ENCODE measurements at regions not wholly inside any gene's neighbourhood (a gene's known extent, or its start where the extent isn't known, plus 50 kb on each side); places are given as distances from the start of the nearest gene placed in this dataset.

- Mint-ChIP-seq H3K27me3 (no peaks in the 10 kb centered on the region), H3K9me3 (ENCODE audit: low read depth) (peaks cover 3% of the 10 kb centered on the region), H3K4me3 (ENCODE audit: low read depth) (no peak overlapping the region), H3K36me3 (ENCODE audit: insufficient read depth) (no peaks in the 10 kb centered on the region), H3K4me1 (ENCODE audit: low read depth) (no peaks in the 10 kb centered on the region), H3K27ac (no peak overlapping the region)
- TF ChIP-seq CTCF (IDR thresholded peaks at IDR 0.05; ENCODE audit: unreplicated experiment) = no peak
- DNase-seq (ENCODE audit: low spot score, unreplicated experiment) = no peak
Observed at GRCh38 chr3:67286586-67286985, 288.5 kb downstream of the KBTBD8 start.

- Mint-ChIP-seq H3K4me3 (ENCODE audit: low read depth) (no peak overlapping the region), H3K27ac (no peak overlapping the region), H3K9me3 (ENCODE audit: low read depth) (no peaks in the 10 kb centered on the region), H3K27me3 (no peaks in the 10 kb centered on the region), H3K36me3 (ENCODE audit: insufficient read depth) (no peaks in the 10 kb centered on the region), H3K4me1 (ENCODE audit: low read depth) (peaks cover 2% of the 10 kb centered on the region)
- no peak for DNase-seq (ENCODE audit: low spot score, unreplicated experiment)
- TF ChIP-seq CTCF (IDR thresholded peaks at IDR 0.05; ENCODE audit: unreplicated experiment) = no peak
Observed at GRCh38 chr3:67288466-67289106, 290.5 kb downstream of the KBTBD8 start.

GRCh38 chr3:67289626-67290025 is 291.5 kb downstream of the KBTBD8 start:
- no peak for DNase-seq (ENCODE audit: low spot score, unreplicated experiment)
- H3K9me3 Mint-ChIP-seq (ENCODE audit: low read depth) = no peaks in the 10 kb centered on the region
- TF ChIP-seq CTCF (IDR thresholded peaks at IDR 0.05; ENCODE audit: unreplicated experiment) = no peak
- H3K36me3 Mint-ChIP-seq (ENCODE audit: insufficient read depth) = no peaks in the 10 kb centered on the region
- H3K27ac Mint-ChIP-seq = no peak overlapping the region
- no peak overlapping the region for H3K4me3 Mint-ChIP-seq (ENCODE audit: low read depth)
- H3K4me1 Mint-ChIP-seq (ENCODE audit: low read depth) = peaks cover 2% of the 10 kb centered on the region
- H3K27me3 Mint-ChIP-seq = no peaks in the 10 kb centered on the region

- Mint-ChIP-seq H3K4me3 (ENCODE audit: low read depth) (no peak overlapping the region), H3K9me3 (ENCODE audit: low read depth) (no peaks in the 10 kb centered on the region), H3K36me3 (ENCODE audit: insufficient read depth) (no peaks in the 10 kb centered on the region), H3K4me1 (ENCODE audit: low read depth) (peaks cover 2% of the 10 kb centered on the region), H3K27ac (no peak overlapping the region), H3K27me3 (no peaks in the 10 kb centered on the region)
- TF ChIP-seq CTCF (IDR thresholded peaks at IDR 0.05; ENCODE audit: unreplicated experiment) = no peak
- no peak for DNase-seq (ENCODE audit: low spot score, unreplicated experiment)
Observed at GRCh38 chr3:67290438-67290837, 292.3 kb downstream of the KBTBD8 start.

- Mint-ChIP-seq H3K4me1 (ENCODE audit: low read depth) (peaks cover 7% of the 10 kb centered on the region), H3K27ac (no peak overlapping the region), H3K27me3 (no peaks in the 10 kb centered on the region), H3K9me3 (ENCODE audit: low read depth) (no peaks in the 10 kb centered on the region), H3K4me3 (ENCODE audit: low read depth) (no peak overlapping the region), H3K36me3 (ENCODE audit: insufficient read depth) (no peaks in the 10 kb centered on the region)
- no peak for TF ChIP-seq CTCF (IDR thresholded peaks at IDR 0.05; ENCODE audit: unreplicated experiment)
- DNase-seq (ENCODE audit: low spot score, unreplicated experiment) = no peak
Observed at GRCh38 chr3:67291287-67292252, 293.5 kb downstream of the KBTBD8 start.
